H1 (cell line): ENCODE measurements at regions not wholly inside any gene's neighbourhood (a gene's known extent, or its start where the extent isn't known, plus 50 kb on each side); places are given as distances from the start of the nearest gene placed in this dataset.

ENCODE experiments used
- CTCF ChIA-PET: fragments of 300-600 bp; sonication (Branson Sonifier 250); formaldehyde crosslinking; loops from one replicate; lab custom pipeline; 2021; ENCODE audit not compliant: partially characterized antibody; lab: Charles Lee
- POLR2A ChIA-PET: fragments of 300-600 bp; sonication (Branson Sonifier 250); formaldehyde crosslinking; loops from one replicate; lab custom pipeline; 2021; ENCODE audit warnings: inconsistent platforms; ENCODE audit not compliant: partially characterized antibody; lab: Charles Lee
- DNase-seq, 2 experiments: peaks; one replicate each; pipeline versions ENCODE4 v3.0.0 to v3.0.0-alpha.2; 2010 to 2022; ENCODE audit warnings: low spot score in 2 of 2, low read depth in 1 of 2, mixed read lengths in 1 of 2
- FAIRE-seq: peaks from 2 replicates; lab custom pipeline; 2011; peaks lifted over from hg19 to GRCh38; lab: Jason Lieb, UNC
- H2AFZ ChIP-seq: 2 replicates; pipeline ENCODE4 v1.8.1; 2012; ENCODE audit warnings: low read length, inconsistent platforms
- H2AK5ac ChIP-seq: 2 replicates; pipeline ENCODE4 v1.6.1; 2013; ENCODE audit warnings: low read depth, low read length
- H2BK120ac ChIP-seq: replicated peaks from 2 replicates; pipeline ENCODE3; 2013; ENCODE audit warnings: low read depth, low read length, inconsistent platforms
- H2BK12ac ChIP-seq: 2 replicates; pipeline ENCODE4 v1.6.1; 2013; ENCODE audit warnings: low read depth, low read length
- H2BK15ac ChIP-seq: 2 replicates; pipeline ENCODE4 v1.6.1; 2013; ENCODE audit warnings: low read length
- H2BK20ac ChIP-seq: 2 replicates; pipeline ENCODE4 v1.6.1; 2013; ENCODE audit warnings: low read length
- H2BK5ac ChIP-seq: 2 replicates; pipeline ENCODE4 v1.6.1; 2013; ENCODE audit warnings: low read depth, low read length
- H3K14ac ChIP-seq: 2 replicates; pipeline ENCODE4 v1.6.1; 2013; ENCODE audit warnings: inconsistent platforms; ENCODE audit not compliant: insufficient read length
- H3K18ac ChIP-seq: 2 replicates; pipeline ENCODE4 v1.6.1; 2013; ENCODE audit warnings: low read length; ENCODE audit errors: extremely low read depth
- H3K23ac ChIP-seq: 2 replicates; pipeline ENCODE4 v1.6.1; 2013; ENCODE audit warnings: inconsistent platforms; ENCODE audit not compliant: insufficient read length
- H3K23me2 ChIP-seq: 2 replicates; pipeline ENCODE4 v1.6.1; 2013; ENCODE audit warnings: low read depth, low read length
- H3K27ac ChIP-seq: 2 replicates; pipeline ENCODE4 v1.6.1; 2011; ENCODE audit warnings: low read depth, low read length, inconsistent platforms
- H3K27me3 ChIP-seq, 4 experiments: replicated peaks in 1 of 4; 1 replicate in 1 of 4; 2 replicates in 3 of 4; pipeline versions ENCODE4 v1.6.1 to v1.8.1; 2011 to 2013; ENCODE audit warnings: low read length in 3 of 4, mild to moderate bottlenecking in 3 of 4, inconsistent platforms in 2 of 4, mixed read lengths in 2 of 4, moderate library complexity in 1 of 4; ENCODE audit not compliant: control insufficient read depth in 3 of 4, insufficient read depth in 3 of 4; ENCODE audit errors: extremely low read depth in 1 of 4
- H3K36me3 ChIP-seq, 4 experiments: 2 replicates each; pipeline versions ENCODE4 v1.6.1 to v1.8.1; 2011 to 2013; ENCODE audit warnings: mild to moderate bottlenecking in 4 of 4, low read length in 3 of 4, moderate library complexity in 2 of 4, control low read depth in 1 of 4, inconsistent platforms in 1 of 4; ENCODE audit not compliant: insufficient read depth in 4 of 4, control insufficient read depth in 2 of 4
- H3K4ac ChIP-seq: replicated peaks from 2 replicates; pipeline ENCODE3; 2013; ENCODE audit warnings: low read length, low read depth, mixed read lengths, inconsistent platforms; ENCODE audit not compliant: insufficient read length
- H3K4me1 ChIP-seq, 4 experiments: replicated peaks in 1 of 4; 1 replicate in 1 of 4; 2 replicates in 3 of 4; pipeline versions ENCODE4 v1.6.1 to v1.8.1; 2011 to 2013; ENCODE audit warnings: low read length in 3 of 4, inconsistent platforms in 2 of 4, mixed read lengths in 1 of 4; ENCODE audit not compliant: insufficient read depth in 4 of 4, control insufficient read depth in 3 of 4
- H3K4me2 ChIP-seq, 2 experiments: 2 replicates each; pipeline versions ENCODE4 v1.6.1 to v1.8.1; 2011 to 2013; ENCODE audit warnings: low read depth in 2 of 2, low read length in 2 of 2, control low read depth in 1 of 2, inconsistent platforms in 1 of 2, mild to moderate bottlenecking in 1 of 2; ENCODE audit not compliant: insufficient read depth in 1 of 2
- H3K4me3 ChIP-seq, 4 experiments: fragments of 200-600, 300-600 bp in 1 of 4; sonication (generic), shearing (Covaris generic), sonication (Bioruptor Twin) in 1 of 4; 2 replicates each; pipeline versions ENCODE4 v1.5.1 to v1.8.1; 2011 to 2016; ENCODE audit warnings: low read length in 4 of 4, low read depth in 3 of 4, control low read depth in 2 of 4, inconsistent platforms in 2 of 4, mild to moderate bottlenecking in 2 of 4, mixed read lengths in 1 of 4, moderate library complexity in 1 of 4; ENCODE audit not compliant: insufficient read depth in 2 of 4; ENCODE audit errors: extremely low read depth in 1 of 4
- H3K56ac ChIP-seq: replicated peaks from 2 replicates; pipeline ENCODE3; 2013; ENCODE audit warnings: low read depth, mild to moderate bottlenecking, mixed read lengths, low read length, inconsistent platforms; ENCODE audit not compliant: insufficient read length
- H3K79me1 ChIP-seq: 2 replicates; pipeline ENCODE4 v1.6.1; 2013; ENCODE audit warnings: low read depth, low read length, control low read depth
- H3K79me2 ChIP-seq, 2 experiments: 2 replicates each; pipeline versions ENCODE4 v1.6.1 to v1.8.1; 2012 to 2013; ENCODE audit warnings: low read length in 2 of 2, mild to moderate bottlenecking in 2 of 2, inconsistent platforms in 1 of 2; ENCODE audit not compliant: insufficient read depth in 2 of 2, control insufficient read depth in 1 of 2
- H3K9ac ChIP-seq, 4 experiments: replicated peaks in 1 of 4; 1 replicate in 1 of 4; 2 replicates in 3 of 4; pipeline versions ENCODE4 v1.6.1 to v1.8.1; 2011 to 2013; ENCODE audit warnings: low read depth in 3 of 4, low read length in 3 of 4, control low read depth in 2 of 4, mild to moderate bottlenecking in 2 of 4, moderate library complexity in 2 of 4, inconsistent platforms in 1 of 4; ENCODE audit errors: extremely low read depth in 1 of 4
- H3K9me3 ChIP-seq, 2 experiments: 2 replicates each; pipeline versions ENCODE4 v1.6.1 to v1.8.1; 2012 to 2013; ENCODE audit warnings: mild to moderate bottlenecking in 2 of 2, moderate library complexity in 2 of 2, control low read depth in 1 of 2, inconsistent platforms in 1 of 2, low read depth in 1 of 2, low read length in 1 of 2, mixed read lengths in 1 of 2; ENCODE audit not compliant: insufficient read depth in 2 of 2
- H4K20me1 ChIP-seq, 2 experiments: replicated peaks in 1 of 2; 2 replicates each; pipeline versions ENCODE3 to v1.8.1; 2011 to 2013; ENCODE audit warnings: inconsistent platforms in 2 of 2, low read length in 2 of 2, mild to moderate bottlenecking in 1 of 2; ENCODE audit not compliant: insufficient read depth in 2 of 2, control insufficient read depth in 1 of 2
- H4K5ac ChIP-seq: 2 replicates; pipeline ENCODE4 v1.6.1; 2013; ENCODE audit warnings: low read length, low read depth, mixed read lengths, inconsistent platforms; ENCODE audit not compliant: insufficient read length
- H4K8ac ChIP-seq: 2 replicates; pipeline ENCODE4 v1.8.0; 2013; ENCODE audit warnings: mild to moderate bottlenecking, moderate library complexity, low read length, inconsistent platforms; ENCODE audit not compliant: insufficient read depth; ENCODE audit errors: extremely low read depth
- H4K91ac ChIP-seq: replicated peaks from 2 replicates; pipeline ENCODE3; 2013; ENCODE audit warnings: low read length, mixed read lengths, inconsistent platforms; ENCODE audit not compliant: insufficient read length
- HDAC2 ChIP-seq, 2 experiments: fragments of 300-600 bp in 1 of 2; sonication (generic) in 1 of 2; IDR thresholded peaks; 2 replicates each; pipeline ENCODE4 v1.6.1; 2011 to 2012; ENCODE audit warnings: low read depth in 2 of 2, low read length in 2 of 2, mild to moderate bottlenecking in 2 of 2, moderate library complexity in 2 of 2, borderline replicate concordance in 1 of 2, inconsistent platforms in 1 of 2
- KDM5A ChIP-seq: fragments of 200-600 bp; IDR thresholded peaks from 2 replicates; pipeline ENCODE4 v1.7.1; 2012; ENCODE audit warnings: mild to moderate bottlenecking, low read length, inconsistent platforms, mixed read lengths
- MAX ChIP-seq: IDR thresholded peaks from 2 replicates; pipeline ENCODE4 v1.6.1; 2012; ENCODE audit warnings: inconsistent platforms
- POU5F1 ChIP-seq: IDR thresholded peaks from 2 replicates; pipeline ENCODE4 v1.6.1; 2011; ENCODE audit warnings: low read depth, mild to moderate bottlenecking, low read length, moderate library complexity
- SAP30 ChIP-seq: fragments of 300-600 bp; sonication (generic); IDR thresholded peaks from 2 replicates; pipeline ENCODE4 v1.7.1; 2012; ENCODE audit warnings: low read length, moderate library complexity, mild to moderate bottlenecking, inconsistent platforms; ENCODE audit not compliant: insufficient read depth, insufficient replicate concordance
- ZNF274 ChIP-seq: IDR thresholded peaks from 2 replicates; pipeline ENCODE4 v1.7.0; 2012; ENCODE audit warnings: low read length, borderline replicate concordance; ENCODE audit errors: extremely low read depth
- WGBS, 2 experiments: shearing (Covaris generic) in 1 of 2; methylation state at CpG; one replicate each; pipeline versions ENCODE4 v1.1.6 to v1.1.7; 2013 to 2015; ENCODE audit warnings: low lambda C conversion rate in 2 of 2, mixed read lengths in 2 of 2, inconsistent platforms in 1 of 2, low coverage in 1 of 2, missing lambda C conversion rate in 1 of 2; ENCODE audit not compliant: insufficient replicate concordance in 2 of 2, insufficient coverage in 1 of 2, insufficient read length in 1 of 2; ENCODE audit errors: extremely low coverage in 1 of 2, missing lambda C conversion rate in 1 of 2; 5-methylcytosine and 5-hydroxymethylcytosine counted together
- TF ChIP-seq, protein P1 (sequence below): IDR thresholded peaks from 2 replicates; pipeline ENCODE4 v1.6.1; 2012; ENCODE audit warnings: low read length, inconsistent platforms

DNA sequence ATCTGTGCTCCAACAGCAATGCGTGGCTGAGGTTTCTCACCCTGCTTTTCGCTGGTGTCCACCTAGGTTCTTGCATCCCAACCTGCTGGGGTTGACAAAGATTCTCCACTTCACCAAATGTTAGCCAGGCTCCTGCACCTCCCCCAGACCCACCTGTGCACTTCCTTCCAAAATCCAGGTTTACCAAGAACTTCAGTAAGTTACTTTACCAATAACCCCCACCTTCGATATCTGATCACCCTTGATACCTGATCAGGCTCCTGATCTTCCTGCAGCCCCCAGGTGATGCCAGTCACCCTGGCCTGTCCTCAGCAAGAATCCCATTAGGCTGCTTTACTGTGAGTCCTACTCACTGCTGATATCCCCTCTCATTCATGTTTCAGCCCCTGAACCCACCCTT is 1203.4 kb downstream of the TBC1D22A start:
- H2BK5ac ChIP-seq, result no peak overlapping the region
- no peaks in the 10 kb centered on the region for H3K27me3 ChIP-seq
- H2AFZ ChIP-seq, result no peak overlapping the region
- H2BK20ac ChIP-seq, result no peak overlapping the region
- H2BK15ac ChIP-seq, result no peak overlapping the region
- H3K79me1 ChIP-seq, result no peaks in the 10 kb centered on the region
- CTCF ChIA-PET, result no interaction called here
- no peak overlapping the region for H2BK12ac ChIP-seq
- no peak overlapping the region for H3K18ac ChIP-seq
- no peak overlapping the region for H3K4me3 ChIP-seq
- H4K5ac ChIP-seq, result no peak overlapping the region
- no peak overlapping the region for H3K56ac ChIP-seq
- FAIRE-seq (no peak), DNase-seq (no peak)
- H3K4me2 ChIP-seq, result no peak overlapping the region
- POLR2A ChIA-PET, result no interaction called here
- H3K27ac ChIP-seq, result no peak overlapping the region
- H4K20me1 ChIP-seq, result no peaks in the 10 kb centered on the region
- no peak overlapping the region for H3K23ac ChIP-seq
- no peak overlapping the region for H2AK5ac ChIP-seq
- no peaks in the 10 kb centered on the region for H3K4me1 ChIP-seq
- H3K9ac ChIP-seq, result no peak overlapping the region
- no peak overlapping the region for H3K14ac ChIP-seq
- H3K23me2 ChIP-seq, result no peaks in the 10 kb centered on the region; the same call in 1 of the 2 replicates
- H3K9me3 ChIP-seq, result peaks cover 29 to 57% of the 10 kb centered on the region in 2 experiments; a peak in 3 of 4 replicates
- peaks cover 0 to 3% (median 0%) of the 10 kb centered on the region in 4 experiments; a peak in 1 of 8 replicates for H3K36me3 ChIP-seq
- 93% methylated on average over 3 of the region's 3 CpGs; no CpG with 5 or more reads in 1 of the 2 experiments for WGBS, 2 experiments
- no peak overlapping the region for H3K4ac ChIP-seq
- H3K79me2 ChIP-seq, result no peaks in the 10 kb centered on the region
- H4K8ac ChIP-seq, result no peak overlapping the region
- H4K91ac ChIP-seq, result no peak overlapping the region
- H2BK120ac ChIP-seq, result no peak overlapping the region
- TF ChIP-seq MAX (no peak), POU5F1 (no peak), HDAC2 (IDR thresholded peaks at IDR 0.05; ENCODE audit: borderline replicate concordance in 1 of 2, low read depth in 2 of 2, low read length in 2 of 2) (no peak), ZNF274 (no peak), SAP30 (no peak), KDM5A (no peak)
- TF ChIP-seq, protein P1, sequence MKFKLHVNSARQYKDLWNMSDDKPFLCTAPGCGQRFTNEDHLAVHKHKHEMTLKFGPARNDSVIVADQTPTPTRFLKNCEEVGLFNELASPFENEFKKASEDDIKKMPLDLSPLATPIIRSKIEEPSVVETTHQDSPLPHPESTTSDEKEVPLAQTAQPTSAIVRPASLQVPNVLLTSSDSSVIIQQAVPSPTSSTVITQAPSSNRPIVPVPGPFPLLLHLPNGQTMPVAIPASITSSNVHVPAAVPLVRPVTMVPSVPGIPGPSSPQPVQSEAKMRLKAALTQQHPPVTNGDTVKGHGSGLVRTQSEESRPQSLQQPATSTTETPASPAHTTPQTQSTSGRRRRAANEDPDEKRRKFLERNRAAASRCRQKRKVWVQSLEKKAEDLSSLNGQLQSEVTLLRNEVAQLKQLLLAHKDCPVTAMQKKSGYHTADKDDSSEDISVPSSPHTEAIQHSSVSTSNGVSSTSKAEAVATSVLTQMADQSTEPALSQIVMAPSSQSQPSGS, result no peak
